PC-3 (cell line): ENCODE measurements at regions not wholly inside any gene's neighbourhood (a gene's known extent, or its start where the extent isn't known, plus 50 kb on each side); places are given as distances from the start of the nearest gene placed in this dataset.

Experiments
- ATAC-seq: fragments of 200-7000 bp; cut with Tn5 transposase; 2 replicates; pipeline ENCODE4 v1.9.1; 2020; ENCODE audit warnings: mild to moderate bottlenecking, moderate library complexity
- BruUV-seq: library from RNA; stranded (reverse); fragments of 400-500 nt; replicated peaks from 2 replicates; lab custom pipeline; 2021; lab: Mats Ljungman, UMichigan
- CTCF ChIA-PET: fragments of 300-600 bp; sonication (Branson Sonifier 250); formaldehyde crosslinking; loops from one replicate; lab custom pipeline; 2022; ENCODE audit warnings: antibody characterized with exemption; lab: Charles Lee
- POLR2A ChIA-PET: fragments of 300-600 bp; sonication (Branson Sonifier 250); formaldehyde crosslinking; loops from one replicate; lab custom pipeline; 2022; ENCODE audit warnings: antibody characterized with exemption; ENCODE audit not compliant: unreplicated experiment; lab: Charles Lee
- DNase-seq: peaks from one replicate; pipeline ENCODE4 v3.0.0-alpha.2; 2015
- H2AFZ ChIP-seq: fragments of 300-600 bp; sonication (generic); 2 replicates; pipeline ENCODE4 v1.6.0; 2016; ENCODE audit warnings: antibody characterized with exemption, low read length
- H3F3A ChIP-seq: fragments of 300-600 bp; sonication (generic); one replicate; pipeline ENCODE4 v1.6.0; 2017; ENCODE audit warnings: antibody characterized with exemption, low read length, control low read depth, mild to moderate bottlenecking; ENCODE audit not compliant: unreplicated experiment
- H3K27ac ChIP-seq: fragments of 300-600 bp; sonication (generic); 2 replicates; pipeline ENCODE4 v1.5.1; 2016; ENCODE audit warnings: mild to moderate bottlenecking, low read length
- H3K27me3 ChIP-seq: fragments of 300-600 bp; sonication (generic); 2 replicates; pipeline ENCODE4 v1.6.1; 2016; ENCODE audit warnings: low read length, mixed read lengths
- H3K36me3 ChIP-seq: fragments of 300-600 bp; sonication (generic); 2 replicates; pipeline ENCODE4 v1.6.1; 2016; ENCODE audit warnings: low read depth, mixed run types, low read length, mixed read lengths
- H3K4me1 ChIP-seq: fragments of 300-600 bp; sonication (generic); 2 replicates; pipeline ENCODE4 v1.5.1; 2016; ENCODE audit warnings: low read length; ENCODE audit not compliant: insufficient read depth
- H3K4me2 ChIP-seq: fragments of 300-600 bp; sonication (generic); 2 replicates; pipeline ENCODE4 v1.6.0; 2016; ENCODE audit warnings: low read length
- H3K4me3 ChIP-seq: fragments of 300-600 bp; sonication (generic); 2 replicates; pipeline ENCODE4 v1.5.1; 2016; ENCODE audit warnings: mild to moderate bottlenecking, low read length, mixed read lengths
- H3K79me2 ChIP-seq: fragments of 300-600 bp; sonication (generic); 2 replicates; pipeline ENCODE4 v1.6.1; 2017; ENCODE audit warnings: low read length, mixed read lengths
- H3K9ac ChIP-seq: fragments of 300-600 bp; sonication (generic); 2 replicates; pipeline ENCODE4 v1.6.0; 2016; ENCODE audit warnings: mild to moderate bottlenecking, low read length
- H3K9me2 ChIP-seq: fragments of 300-600 bp; sonication (generic); replicated peaks from 2 replicates; pipeline ENCODE4 v1.6.1; 2016; ENCODE audit warnings: mixed run types, low read length, mixed read lengths
- H3K9me3 ChIP-seq: fragments of 300-600 bp; sonication (generic); 2 replicates; pipeline ENCODE4 v1.6.1; 2016; ENCODE audit warnings: low read length, mixed read lengths
- H4K20me1 ChIP-seq: fragments of 300-600 bp; sonication (generic); 2 replicates; pipeline ENCODE4 v1.6.1; 2016; ENCODE audit warnings: low read length, mixed read lengths
- EZH2 ChIP-seq: fragments of 300-600 bp; sonication (generic); IDR thresholded peaks from one replicate; pipeline ENCODE4 v1.6.1; 2017; ENCODE audit warnings: antibody characterized with exemption, mild to moderate bottlenecking, low read length; ENCODE audit not compliant: unreplicated experiment
- EZH2phosphoT487 ChIP-seq: fragments of 300-600 bp; sonication (generic); IDR thresholded peaks from 2 replicates; pipeline ENCODE4 v1.6.1; 2018; ENCODE audit warnings: mild to moderate bottlenecking, antibody characterized with exemption, low read length, borderline replicate concordance
- intact Hi-C: fragments of 100-400 bp; cut with micrococcal nuclease; formaldehyde crosslinking; loops from 2 replicates; pipeline ENCODE4 v1.9.0; 2023
- TF ChIP-seq, protein P1 (sequence below): fragments of 300-600 bp; sonication (generic); conservative IDR thresholded peaks from 2 replicates; pipeline ENCODE4 v1.5.1; 2017; ENCODE audit warnings: antibody characterized with exemption, low read depth, mild to moderate bottlenecking, low read length

DNA sequence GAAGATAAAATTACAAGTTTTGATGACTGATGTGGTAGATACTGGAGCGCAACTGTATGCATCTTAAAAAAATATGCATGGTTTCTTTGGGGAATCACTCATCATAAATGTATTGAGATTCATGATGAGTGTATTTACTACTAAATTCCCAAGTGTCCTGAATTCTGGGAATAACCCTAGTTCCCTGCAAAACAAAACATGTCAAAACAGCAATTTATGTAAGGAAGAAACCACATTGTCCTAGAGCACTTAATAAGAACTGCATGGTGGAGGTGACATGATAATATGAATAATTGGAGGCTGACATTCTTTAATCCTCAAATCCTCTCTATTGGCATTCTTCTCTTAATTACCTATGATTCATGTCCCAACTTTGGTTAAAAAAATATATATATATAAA lies 1804.7 kb downstream of the STIM2 start:
- Histone ChIP-seq H3K4me1 (peaks cover 7% of the 10 kb centered on the region; the same call in 1 of the 2 replicates), H3K79me2 (no peaks in the 10 kb centered on the region), H4K20me1 (no peaks in the 10 kb centered on the region), H3F3A (no peaks in the 10 kb centered on the region), H3K27me3 (no peaks in the 10 kb centered on the region), H3K9ac (no peak overlapping the region), H2AFZ (no peak overlapping the region), H3K36me3 (no peaks in the 10 kb centered on the region), H3K27ac (no peak overlapping the region), H3K4me3 (no peak overlapping the region), H3K4me2 (no peak overlapping the region), H3K9me3 (no peaks in the 10 kb centered on the region), H3K9me2 (no peaks in the 10 kb centered on the region)
- ATAC-seq, result no peak
- no TSS peak for BruUV-seq
- ChIA-PET POLR2A (no interaction called here), CTCF (no interaction called here)
- DNase-seq, result no peak
- TF ChIP-seq, protein P1, sequence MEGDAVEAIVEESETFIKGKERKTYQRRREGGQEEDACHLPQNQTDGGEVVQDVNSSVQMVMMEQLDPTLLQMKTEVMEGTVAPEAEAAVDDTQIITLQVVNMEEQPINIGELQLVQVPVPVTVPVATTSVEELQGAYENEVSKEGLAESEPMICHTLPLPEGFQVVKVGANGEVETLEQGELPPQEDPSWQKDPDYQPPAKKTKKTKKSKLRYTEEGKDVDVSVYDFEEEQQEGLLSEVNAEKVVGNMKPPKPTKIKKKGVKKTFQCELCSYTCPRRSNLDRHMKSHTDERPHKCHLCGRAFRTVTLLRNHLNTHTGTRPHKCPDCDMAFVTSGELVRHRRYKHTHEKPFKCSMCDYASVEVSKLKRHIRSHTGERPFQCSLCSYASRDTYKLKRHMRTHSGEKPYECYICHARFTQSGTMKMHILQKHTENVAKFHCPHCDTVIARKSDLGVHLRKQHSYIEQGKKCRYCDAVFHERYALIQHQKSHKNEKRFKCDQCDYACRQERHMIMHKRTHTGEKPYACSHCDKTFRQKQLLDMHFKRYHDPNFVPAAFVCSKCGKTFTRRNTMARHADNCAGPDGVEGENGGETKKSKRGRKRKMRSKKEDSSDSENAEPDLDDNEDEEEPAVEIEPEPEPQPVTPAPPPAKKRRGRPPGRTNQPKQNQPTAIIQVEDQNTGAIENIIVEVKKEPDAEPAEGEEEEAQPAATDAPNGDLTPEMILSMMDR, result no peak
- TF ChIP-seq EZH2phosphoT487 (no peak), EZH2 (no peak)
- intact Hi-C loops, result no loop called here

DNA sequence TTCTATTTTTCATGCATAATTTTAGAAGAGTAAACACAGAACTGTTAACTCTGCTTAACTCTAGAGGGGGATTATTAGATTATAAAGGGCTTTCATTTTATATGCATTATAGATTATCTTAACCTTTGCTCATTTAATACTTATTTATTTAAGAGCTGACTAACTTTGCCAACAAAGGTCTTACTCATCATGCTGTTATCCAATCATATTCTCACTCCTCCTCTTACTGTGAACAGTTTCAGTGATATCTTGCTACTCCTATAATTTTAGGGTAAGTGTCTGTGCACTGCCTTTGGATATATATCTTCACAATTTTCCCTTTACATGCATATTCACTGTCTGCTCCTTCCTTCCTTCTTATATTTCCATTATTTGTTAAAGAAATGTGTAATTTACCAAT lies 1814.9 kb downstream of the STIM2 start:
- no peak overlapping the region for H2AFZ ChIP-seq
- no peaks in the 10 kb centered on the region for H4K20me1 ChIP-seq
- BruUV-seq, result no TSS peak
- peak overlapping the region; percentile 49 for H3K4me2 ChIP-seq
- H3K9me3 ChIP-seq, result no peaks in the 10 kb centered on the region
- intact Hi-C loops, result no loop called here
- DNase-seq (peak; percentile 70), ATAC-seq (peak; percentile 93)
- peak overlapping the region; percentile 56 for H3K27ac ChIP-seq
- no peaks in the 10 kb centered on the region for H3K9me2 ChIP-seq
- no peaks in the 10 kb centered on the region for H3K79me2 ChIP-seq
- H3K36me3 ChIP-seq, result no peaks in the 10 kb centered on the region
- no peaks in the 10 kb centered on the region for H3K27me3 ChIP-seq
- H3K4me1 ChIP-seq, result peaks cover 19% of the 10 kb centered on the region
- ChIA-PET CTCF (interaction anchor here (0.6 kb wide), 1 partner anchor 1024 kb away, joined by 3 read pairs; no protein-coding TSS in a partner anchor), POLR2A (no interaction called here)
- no peak overlapping the region for H3K4me3 ChIP-seq
- no peak overlapping the region for H3K9ac ChIP-seq
- TF ChIP-seq EZH2phosphoT487 (no peak), EZH2 (no peak)
- TF ChIP-seq, protein P1, result no peak
- H3F3A ChIP-seq, result no peaks in the 10 kb centered on the region

DNA sequence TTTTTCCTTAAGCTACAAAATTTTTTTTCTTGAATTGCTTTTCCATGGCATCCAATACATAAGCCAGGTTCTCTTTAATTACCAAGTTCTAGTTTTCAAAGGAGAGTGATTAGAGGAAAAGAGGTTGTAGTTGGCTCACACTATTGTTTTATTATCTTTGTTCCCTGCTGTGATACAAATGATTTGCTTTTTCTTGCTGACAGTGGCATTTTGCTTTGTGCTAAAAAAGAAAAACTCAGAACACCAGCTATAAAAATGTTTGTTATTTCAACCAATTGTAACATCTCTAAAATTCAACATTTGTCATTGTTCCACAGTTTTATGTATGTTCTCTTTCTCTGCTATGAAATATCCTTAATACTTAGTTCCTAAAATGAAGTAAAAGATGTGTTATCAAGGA lies 1817.2 kb downstream of the STIM2 start:
- CTCF ChIA-PET, result no interaction called here
- BruUV-seq, result no TSS peak
- TF ChIP-seq, protein P1, result no peak
- TF ChIP-seq EZH2phosphoT487 (no peak), EZH2 (no peak)

More for the DNA sequence above, 1817.2 kb downstream of the STIM2 start:
- POLR2A ChIA-PET, result no interaction called here
- Histone ChIP-seq H3K9me2 (no peaks in the 10 kb centered on the region), H3K4me2 (no peak overlapping the region), H3K9me3 (no peaks in the 10 kb centered on the region), H3K4me3 (no peak overlapping the region), H3F3A (no peaks in the 10 kb centered on the region), H3K79me2 (no peaks in the 10 kb centered on the region), H3K27me3 (no peaks in the 10 kb centered on the region), H4K20me1 (no peaks in the 10 kb centered on the region), H3K27ac (no peak overlapping the region), H3K9ac (no peak overlapping the region), H3K4me1 (peaks cover 19% of the 10 kb centered on the region), H2AFZ (no peak overlapping the region), H3K36me3 (no peaks in the 10 kb centered on the region)
- ATAC-seq (no peak), DNase-seq (no peak)
- intact Hi-C loops, result no loop called here
